OCI-LY3 (cell line): ENCODE measurements at regions not wholly inside any gene's neighbourhood (a gene's known extent, or its start where the extent isn't known, plus 50 kb on each side); places are given as distances from the start of the nearest gene placed in this dataset.

Source experiments
- H2AFZ ChIP-seq: fragments of 200-600, 300-600 bp; shearing (Covaris generic); 2 replicates; pipeline ENCODE4 v1.6.0; 2014; ENCODE audit warnings: antibody characterized with exemption, low read depth, low read length
- H3K27ac ChIP-seq: fragments of 200-600, 300-600 bp; sonication (generic); 2 replicates; pipeline ENCODE4 v1.5.1; 2014; ENCODE audit warnings: mild to moderate bottlenecking, low read length, moderate library complexity, mixed read lengths
- H3K27me3 ChIP-seq: fragments of 200-600, 300-600 bp; sonication (generic); 2 replicates; pipeline ENCODE4 v1.6.1; 2014; ENCODE audit warnings: low read depth, low read length, mixed read lengths
- H3K36me3 ChIP-seq: fragments of 200-600, 300-600 bp; sonication (generic); replicated peaks from 2 replicates; pipeline ENCODE3; 2014; ENCODE audit warnings: low read depth, low read length, mixed read lengths
- H3K4me1 ChIP-seq: fragments of 300-600, 200-600 bp; sonication (generic); 2 replicates; pipeline ENCODE4 v1.6.1; 2014; ENCODE audit warnings: low read length, mixed read lengths
- H3K4me2 ChIP-seq: fragments of 200-600, 300-600 bp; sonication (generic); 2 replicates; pipeline ENCODE4 v1.6.1; 2014; ENCODE audit warnings: low read length, mixed read lengths
- H3K4me3 ChIP-seq: fragments of 300-600, 200-600 bp; sonication (generic); 2 replicates; pipeline ENCODE4 v1.5.1; 2014; ENCODE audit warnings: antibody characterized with exemption, mild to moderate bottlenecking, low read length, moderate library complexity
- H3K79me2 ChIP-seq: fragments of 300-600, 200-600 bp; shearing (Covaris generic); 2 replicates; pipeline ENCODE4 v1.6.1; 2014; ENCODE audit warnings: mild to moderate bottlenecking, low read length, mixed read lengths
- H3K9ac ChIP-seq: fragments of 300-600, 200-600 bp; shearing (Covaris generic); 2 replicates; pipeline ENCODE4 v1.6.0; 2014; ENCODE audit warnings: mild to moderate bottlenecking, low read length, moderate library complexity
- H3K9me3 ChIP-seq: fragments of 200-600, 300-600 bp; shearing (Covaris generic); 2 replicates; pipeline ENCODE4 v1.6.1; 2014; ENCODE audit warnings: low read length, mixed read lengths; ENCODE audit not compliant: insufficient read depth
- H4K20me1 ChIP-seq: fragments of 200-600, 300-600 bp; sonication (generic); 2 replicates; pipeline ENCODE4 v1.6.1; 2016; ENCODE audit warnings: low read length, mixed read lengths; ENCODE audit not compliant: insufficient read depth
- EZH2phosphoT487 ChIP-seq: fragments of 200-600 bp; shearing (Covaris generic); IDR thresholded peaks from 2 replicates; pipeline ENCODE4 v1.6.1; 2018; ENCODE audit warnings: antibody characterized with exemption, mixed run types, low read depth
- TF ChIP-seq, protein P1 (sequence below): fragments of 200-600, 300-600 bp; sonication (generic); IDR thresholded peaks from 2 replicates; pipeline ENCODE4 v1.5.1; 2014; ENCODE audit warnings: antibody characterized with exemption, low read length, low read depth

DNA sequence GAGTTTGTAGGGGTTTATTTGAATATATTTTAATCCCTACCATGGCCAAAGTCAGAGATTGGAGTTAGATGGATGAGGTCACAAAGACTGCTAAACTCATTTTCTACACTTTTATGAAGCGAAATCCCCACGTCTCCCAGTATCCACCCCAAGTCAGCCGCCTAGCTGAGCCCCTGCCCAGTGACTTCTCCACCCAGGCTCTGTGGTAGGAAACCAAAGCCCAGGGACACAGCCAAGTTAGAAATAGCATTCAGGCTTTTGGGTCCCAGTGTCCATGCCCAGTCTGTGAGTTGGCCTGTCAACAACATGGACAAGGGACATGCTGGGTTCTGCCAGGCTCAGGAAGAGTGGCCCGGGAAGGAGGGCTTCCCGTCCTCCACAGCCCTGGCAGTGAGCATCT, 474.0 kb downstream of the FOXO1 start:
- H3K4me3 ChIP-seq: no peak overlapping the region
- H3K27ac ChIP-seq: no peak overlapping the region
- H2AFZ ChIP-seq: no peak overlapping the region
- no peak overlapping the region for H3K4me2 ChIP-seq
- H3K9ac ChIP-seq: no peak overlapping the region
- no peaks in the 10 kb centered on the region for H4K20me1 ChIP-seq
- no peak for TF ChIP-seq EZH2phosphoT487
- TF ChIP-seq, protein P1, sequence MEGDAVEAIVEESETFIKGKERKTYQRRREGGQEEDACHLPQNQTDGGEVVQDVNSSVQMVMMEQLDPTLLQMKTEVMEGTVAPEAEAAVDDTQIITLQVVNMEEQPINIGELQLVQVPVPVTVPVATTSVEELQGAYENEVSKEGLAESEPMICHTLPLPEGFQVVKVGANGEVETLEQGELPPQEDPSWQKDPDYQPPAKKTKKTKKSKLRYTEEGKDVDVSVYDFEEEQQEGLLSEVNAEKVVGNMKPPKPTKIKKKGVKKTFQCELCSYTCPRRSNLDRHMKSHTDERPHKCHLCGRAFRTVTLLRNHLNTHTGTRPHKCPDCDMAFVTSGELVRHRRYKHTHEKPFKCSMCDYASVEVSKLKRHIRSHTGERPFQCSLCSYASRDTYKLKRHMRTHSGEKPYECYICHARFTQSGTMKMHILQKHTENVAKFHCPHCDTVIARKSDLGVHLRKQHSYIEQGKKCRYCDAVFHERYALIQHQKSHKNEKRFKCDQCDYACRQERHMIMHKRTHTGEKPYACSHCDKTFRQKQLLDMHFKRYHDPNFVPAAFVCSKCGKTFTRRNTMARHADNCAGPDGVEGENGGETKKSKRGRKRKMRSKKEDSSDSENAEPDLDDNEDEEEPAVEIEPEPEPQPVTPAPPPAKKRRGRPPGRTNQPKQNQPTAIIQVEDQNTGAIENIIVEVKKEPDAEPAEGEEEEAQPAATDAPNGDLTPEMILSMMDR: no peak
- no peaks in the 10 kb centered on the region for H3K9me3 ChIP-seq
- H3K36me3 ChIP-seq: no peaks in the 10 kb centered on the region
- H3K79me2 ChIP-seq: no peaks in the 10 kb centered on the region
- H3K4me1 ChIP-seq: peaks cover 12% of the 10 kb centered on the region
- H3K27me3 ChIP-seq: 0 out of 2 replicates have a peak, but pooled peaks cover 5% of the 10 kb centered on the region

DNA sequence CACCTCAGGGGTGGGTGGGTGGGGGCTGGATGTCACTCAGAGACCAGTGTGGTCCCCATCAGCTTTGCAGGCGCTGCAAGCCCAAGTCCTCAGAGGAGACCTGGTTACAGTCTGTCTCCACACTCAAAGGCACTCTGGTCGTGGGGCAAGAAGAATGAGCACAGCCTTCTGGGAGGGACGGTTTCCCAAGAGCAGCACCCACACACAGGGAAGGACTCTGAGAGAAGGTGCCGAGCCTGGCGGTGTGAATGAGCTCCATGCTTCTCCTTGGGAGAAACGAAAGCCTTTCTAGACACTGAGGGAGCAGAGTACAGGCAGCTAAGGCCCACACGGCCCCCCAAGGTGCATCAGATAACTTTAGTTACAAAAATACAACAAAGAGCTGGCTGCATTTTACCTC, 473.6 kb downstream of the FOXO1 start:
- no peak overlapping the region for H3K27ac ChIP-seq
- no peak for TF ChIP-seq EZH2phosphoT487
- TF ChIP-seq, protein P1: no peak
- H3K9ac ChIP-seq: no peak overlapping the region
- H4K20me1 ChIP-seq: no peaks in the 10 kb centered on the region
- H2AFZ ChIP-seq: no peak overlapping the region
- H3K36me3 ChIP-seq: no peaks in the 10 kb centered on the region
- no peak overlapping the region for H3K4me3 ChIP-seq
- no peaks in the 10 kb centered on the region for H3K79me2 ChIP-seq
- H3K4me1 ChIP-seq: peaks cover 12% of the 10 kb centered on the region
- H3K4me2 ChIP-seq: no peak overlapping the region
- 0 out of 2 replicates have a peak, but pooled peaks cover 5% of the 10 kb centered on the region for H3K27me3 ChIP-seq
- H3K9me3 ChIP-seq: no peaks in the 10 kb centered on the region

DNA sequence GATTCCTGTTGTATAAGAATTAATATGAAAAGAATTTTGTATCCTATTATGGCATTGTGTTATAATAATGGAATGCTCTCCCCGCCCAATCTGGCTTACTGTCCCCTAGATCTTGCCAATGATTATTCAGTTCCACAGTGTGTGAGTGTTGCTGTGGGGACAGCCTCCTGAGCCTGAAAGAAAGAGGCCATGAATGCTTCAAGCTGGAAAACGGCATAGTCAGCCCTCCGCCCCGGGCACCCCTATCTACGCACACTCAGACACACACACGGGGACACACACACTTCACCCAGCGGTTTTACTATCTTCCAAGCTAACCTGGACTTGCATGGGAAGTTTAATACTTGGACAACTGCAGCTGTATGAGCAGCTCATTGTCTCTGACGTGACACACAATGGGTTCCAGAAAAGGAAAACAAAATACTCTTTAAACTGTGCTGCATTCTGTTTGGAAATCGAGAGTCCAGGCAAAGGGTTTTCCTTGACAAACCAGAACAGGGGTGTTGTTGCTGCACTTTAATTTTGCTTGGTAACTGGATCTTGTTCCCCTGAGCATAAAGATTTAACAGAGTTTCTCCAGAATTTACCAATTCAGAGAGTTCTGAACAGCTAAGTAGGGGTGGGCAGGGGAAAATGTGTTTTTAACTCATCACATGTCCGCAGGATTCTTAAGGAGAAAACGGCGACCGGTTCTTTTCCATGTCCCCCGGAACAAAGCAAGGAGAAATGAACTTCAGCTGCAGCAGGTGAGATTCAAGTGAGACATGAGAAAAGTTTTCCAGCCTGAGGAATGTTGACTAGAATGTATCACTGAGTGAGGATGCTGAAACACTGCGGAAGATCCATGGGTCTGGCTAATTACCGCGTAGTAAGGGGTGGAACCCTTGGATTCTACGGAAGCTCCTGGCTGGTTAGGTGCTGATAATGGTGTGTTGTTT, 472.9 kb downstream of the FOXO1 start:
- no peaks in the 10 kb centered on the region for H3K9me3 ChIP-seq
- peaks cover 12% of the 10 kb centered on the region for H3K4me1 ChIP-seq
- TF ChIP-seq, protein P1: no peak
- TF ChIP-seq EZH2phosphoT487: no peak

DNA sequence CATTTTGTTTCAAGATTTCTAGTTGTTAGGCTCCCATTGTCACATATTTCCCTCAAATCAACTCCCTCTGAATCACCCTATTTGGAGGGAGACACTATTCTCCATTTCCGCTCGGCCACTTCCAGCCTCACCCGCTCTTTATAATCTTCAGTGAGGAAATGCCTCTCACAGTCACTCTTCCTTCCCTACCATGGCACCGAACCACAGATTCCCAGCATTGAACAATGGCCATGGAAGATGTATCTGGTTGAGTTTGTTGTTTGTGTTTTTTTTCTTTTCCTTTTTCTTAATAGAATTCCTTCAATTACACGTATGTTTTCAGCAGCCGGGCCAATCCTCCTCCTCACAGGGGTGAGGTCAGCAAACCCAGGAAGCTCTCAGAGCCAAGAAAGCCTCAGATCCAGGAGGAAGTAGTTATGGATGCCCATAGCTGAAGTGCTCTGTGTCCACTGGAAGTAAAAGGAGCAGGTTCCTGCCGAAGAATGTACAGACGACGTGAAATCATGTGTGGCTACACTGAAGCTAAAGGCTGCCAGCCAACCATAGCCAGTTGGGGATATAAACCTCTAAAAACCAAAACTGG, 472.1 kb downstream of the FOXO1 start:
- H3K27ac ChIP-seq: no peak overlapping the region
- H4K20me1 ChIP-seq: no peaks in the 10 kb centered on the region
- H3K9me3 ChIP-seq: no peaks in the 10 kb centered on the region
- no peaks in the 10 kb centered on the region for H3K36me3 ChIP-seq
- TF ChIP-seq, protein P1: no peak
- no peak for TF ChIP-seq EZH2phosphoT487
- H3K4me2 ChIP-seq: no peak overlapping the region
- 0 out of 2 replicates have a peak, but pooled peaks cover 5% of the 10 kb centered on the region for H3K27me3 ChIP-seq
- no peaks in the 10 kb centered on the region for H3K79me2 ChIP-seq
- peaks cover 12% of the 10 kb centered on the region for H3K4me1 ChIP-seq
- H2AFZ ChIP-seq: no peak overlapping the region
- H3K4me3 ChIP-seq: no peak overlapping the region
- H3K9ac ChIP-seq: no peak overlapping the region

More for the DNA sequence above, 472.9 kb downstream of the FOXO1 start:
- H3K4me2 ChIP-seq: no peak overlapping the region
- no peak overlapping the region for H3K9ac ChIP-seq
- no peaks in the 10 kb centered on the region for H3K36me3 ChIP-seq
- H3K4me3 ChIP-seq: no peak overlapping the region
- no peak overlapping the region for H2AFZ ChIP-seq
- no peak overlapping the region for H3K27ac ChIP-seq
- no peaks in the 10 kb centered on the region for H3K79me2 ChIP-seq
- H3K27me3 ChIP-seq: 0 out of 2 replicates have a peak, but pooled peaks cover 5% of the 10 kb centered on the region
- no peaks in the 10 kb centered on the region for H4K20me1 ChIP-seq
